GM18867 (cell line): ENCODE measurements at regions not wholly inside any gene's neighbourhood (a gene's known extent, or its start where the extent isn't known, plus 50 kb on each side); places are given as distances from the start of the nearest gene placed in this dataset.

Experiments used
- ATAC-seq: cut with Tn5 transposase; IDR thresholded peaks from one replicate; pipeline ENCODE4 v1.9.1; 2021; ENCODE audit warnings: mild to moderate bottlenecking, moderate library complexity; ENCODE audit not compliant: unreplicated experiment

DNA sequence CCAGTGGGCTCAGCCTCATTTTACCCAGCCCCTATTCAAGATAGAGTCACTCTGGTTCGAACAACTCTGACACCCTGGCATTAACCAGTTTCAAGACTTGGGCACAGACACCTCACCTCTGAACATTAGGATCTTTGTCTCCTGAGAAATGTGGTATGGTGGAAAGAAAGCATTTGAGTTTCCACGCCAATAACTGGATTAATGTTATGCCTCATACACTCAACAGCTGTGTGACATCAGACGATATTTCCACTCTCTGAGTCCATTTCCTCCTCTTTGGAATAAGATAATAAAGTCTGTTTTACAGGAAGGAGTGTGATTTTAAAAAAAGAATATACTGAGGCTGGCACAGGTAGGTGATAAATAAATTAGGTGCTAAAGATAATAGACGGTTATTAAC is 121.3 kb upstream of the CHL1 start:
- no peak for ATAC-seq

DNA sequence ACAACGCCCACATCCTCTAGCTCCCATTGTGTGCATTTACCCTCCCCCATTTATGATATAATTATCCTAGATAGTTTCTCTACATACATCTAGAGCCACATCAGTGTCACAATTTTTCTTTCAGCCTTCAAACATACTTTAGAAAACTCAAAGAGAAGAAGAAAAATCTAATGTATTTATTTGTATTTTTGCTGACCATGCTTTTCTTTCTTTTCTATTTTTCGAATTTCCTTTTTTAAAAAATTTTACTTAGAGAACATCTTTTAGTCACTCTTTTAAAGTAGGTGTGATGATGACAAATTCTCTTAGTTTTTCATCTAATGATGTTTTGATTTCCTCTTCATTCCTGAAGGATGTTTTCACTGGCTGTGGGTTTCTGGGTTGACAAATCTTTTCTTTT is 117.0 kb upstream of the CHL1 start:
- ATAC-seq, result no peak

DNA sequence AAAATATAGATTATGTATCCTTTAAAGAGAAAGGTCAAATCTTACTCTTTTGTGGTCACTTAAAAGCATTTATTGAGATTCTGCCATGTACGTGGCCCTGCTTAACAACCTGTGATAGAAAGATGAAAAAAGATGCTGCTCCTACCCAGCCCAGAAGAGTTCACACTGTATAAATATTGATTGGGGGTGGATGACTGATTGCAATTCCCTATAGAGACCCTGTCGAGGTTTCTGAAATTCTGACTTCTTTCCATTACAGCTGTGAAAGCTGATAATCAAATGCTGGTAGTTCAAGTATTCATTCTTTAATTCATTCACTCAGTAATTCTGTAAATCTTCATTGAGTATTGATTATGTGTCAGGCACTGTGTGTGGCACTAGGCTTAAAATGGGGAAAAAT is 114.1 kb upstream of the CHL1 start:
- ATAC-seq, result no peak

DNA sequence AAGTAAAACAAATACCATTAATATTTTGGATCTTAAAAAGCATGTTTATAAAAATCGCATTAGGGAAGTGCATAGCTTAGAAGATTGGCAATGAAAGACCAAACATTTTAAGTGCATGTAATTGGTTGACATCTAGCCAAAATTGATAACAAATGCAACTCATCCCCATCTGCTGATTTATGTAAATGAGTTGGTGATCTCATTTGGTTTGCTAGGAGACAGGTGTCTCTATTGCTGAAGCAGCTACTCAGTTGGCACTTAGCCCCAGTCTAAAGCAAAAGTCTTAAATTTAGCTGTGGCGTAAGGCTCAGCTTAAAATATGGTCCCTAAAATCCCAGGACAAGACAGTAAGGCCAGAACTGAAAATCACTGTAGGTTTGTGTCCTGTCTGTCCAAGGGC is 113.5 kb upstream of the CHL1 start:
- no peak for ATAC-seq

DNA sequence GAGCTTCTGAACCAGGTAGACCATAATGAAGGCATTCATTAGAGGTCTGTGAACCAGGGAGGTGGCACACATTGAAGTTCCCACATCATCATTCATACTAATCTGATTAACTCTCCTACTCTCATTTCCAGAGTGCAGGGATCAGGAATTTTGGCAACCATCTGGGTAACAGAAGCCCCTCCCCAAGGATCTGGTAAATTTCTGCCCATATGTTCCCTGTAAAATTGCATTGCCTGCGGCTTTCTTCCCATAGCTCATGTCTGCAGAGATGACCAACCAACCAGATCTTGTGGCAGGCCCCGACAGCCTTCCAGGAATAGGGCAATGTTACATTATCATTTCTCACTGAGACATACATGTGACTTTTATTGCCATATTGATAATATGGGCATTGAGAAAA is 111.4 kb upstream of the CHL1 start:
- ATAC-seq, result no peak

DNA sequence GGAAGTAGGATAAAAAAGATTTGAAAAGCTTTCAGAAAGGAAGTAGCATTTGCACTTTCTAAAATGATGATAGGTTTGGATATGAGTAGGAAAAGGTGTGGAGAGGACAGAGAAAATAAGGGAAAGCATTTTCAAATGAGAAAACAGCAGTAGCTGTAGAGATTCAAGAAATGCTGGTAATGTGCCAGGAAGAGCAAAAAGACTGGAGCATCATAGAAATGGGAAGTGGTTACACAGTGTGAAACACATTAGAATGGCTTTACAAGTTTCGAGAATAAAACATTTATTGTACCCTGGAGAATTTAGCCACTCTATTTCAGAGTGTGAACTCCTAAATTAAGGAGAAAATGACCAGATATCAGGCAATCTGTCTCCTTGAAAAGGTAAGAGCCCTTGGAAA is 108.3 kb upstream of the CHL1 start:
- ATAC-seq, result no peak

DNA sequence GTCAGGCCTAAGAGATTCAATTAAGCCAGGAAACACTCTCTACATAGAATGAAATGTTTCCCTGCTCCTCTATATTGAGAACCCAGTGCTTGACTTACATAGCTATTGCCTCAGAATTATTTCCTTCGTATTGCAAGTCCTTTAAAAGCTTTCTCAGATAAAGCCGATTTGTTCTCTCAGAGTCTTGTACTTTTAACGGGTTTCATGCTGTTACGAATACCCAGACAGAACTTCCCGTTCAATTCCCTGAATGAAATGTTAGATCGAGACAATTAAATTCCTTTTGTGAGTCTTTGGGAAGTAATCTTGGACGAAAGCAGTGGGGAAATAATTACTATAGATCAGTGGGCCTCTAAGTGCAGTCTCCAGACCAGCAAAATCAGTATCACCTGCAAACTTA is 102.8 kb upstream of the CHL1 start:
- ATAC-seq, result no peak

DNA sequence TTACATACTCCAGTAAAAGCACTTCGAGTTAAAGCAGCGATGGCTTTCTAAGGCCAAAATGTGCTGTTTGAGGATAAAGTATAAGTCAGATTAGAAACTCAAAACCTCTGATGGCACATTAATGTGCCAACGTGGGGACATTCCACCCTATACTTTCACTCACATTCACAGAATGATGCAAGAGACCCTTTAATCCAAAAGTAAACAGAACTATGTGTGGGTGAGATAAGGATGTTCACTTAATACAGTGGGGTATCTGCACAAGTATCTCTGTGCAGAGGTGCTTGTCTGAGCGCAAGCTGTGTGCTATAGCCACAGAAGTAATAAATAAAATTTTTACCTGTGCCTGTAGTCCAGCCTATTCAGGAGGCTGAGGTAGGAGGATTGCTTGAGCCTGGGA is 100.3 kb upstream of the CHL1 start:
- ATAC-seq, result no peak

DNA sequence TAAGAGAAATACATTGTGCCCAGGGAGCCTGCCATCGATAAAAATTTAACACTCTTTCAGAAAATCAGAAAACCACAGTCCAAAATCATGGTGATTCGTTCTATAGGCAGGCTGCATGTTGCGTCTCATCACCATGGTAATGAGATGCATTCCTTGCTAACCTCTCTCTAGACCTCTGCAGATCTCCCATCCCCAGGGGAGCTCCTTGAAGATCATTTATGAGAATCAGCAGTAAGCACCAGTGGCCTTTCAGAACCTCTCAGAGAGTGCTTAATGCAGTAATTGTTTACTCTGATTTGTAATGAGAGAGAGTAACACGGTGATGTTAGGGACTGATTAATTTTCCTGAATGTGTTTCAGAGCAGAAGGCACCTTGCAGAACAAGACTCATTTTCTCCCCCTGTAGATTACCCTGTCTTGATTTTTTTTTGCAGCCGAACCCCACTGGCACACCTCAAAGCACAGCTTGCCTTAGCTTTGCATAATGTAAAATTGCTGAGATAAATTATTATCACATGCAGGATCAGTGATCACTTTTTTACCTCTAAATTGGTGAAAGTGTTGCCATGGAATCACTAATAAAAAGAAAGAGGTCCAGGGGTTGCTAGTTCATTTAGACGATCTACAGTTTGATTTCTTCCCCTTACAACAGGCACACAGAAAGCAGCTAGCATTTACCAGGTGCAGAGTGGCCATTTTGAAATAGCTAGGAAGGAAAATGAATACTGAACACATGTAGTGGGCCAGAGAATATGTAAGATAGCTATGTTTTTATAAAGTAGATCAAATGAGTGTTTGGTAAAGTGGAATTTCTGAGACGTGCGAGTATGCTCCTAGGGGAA is 98.9 kb upstream of the CHL1 start:
- ATAC-seq, result no peak

DNA sequence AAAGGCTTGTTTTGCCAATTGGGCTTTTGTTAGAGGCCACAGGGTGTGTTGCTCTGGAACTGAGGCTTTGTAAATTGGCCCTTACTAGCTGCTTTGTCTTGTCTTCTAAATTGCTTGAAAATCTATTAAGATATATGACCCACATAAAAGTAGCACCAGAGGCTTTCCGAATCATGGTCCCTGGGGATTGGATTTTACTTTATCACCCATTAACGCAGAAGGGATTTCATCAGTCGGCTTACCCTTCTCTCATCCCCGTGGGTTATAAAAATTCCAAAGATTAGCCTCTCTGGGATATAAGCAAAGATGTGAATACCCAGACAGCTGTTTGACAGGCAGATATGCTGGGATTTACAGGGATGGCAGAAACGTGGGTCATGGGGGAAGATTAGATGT is 98.3 kb upstream of the CHL1 start:
- no peak for ATAC-seq

DNA sequence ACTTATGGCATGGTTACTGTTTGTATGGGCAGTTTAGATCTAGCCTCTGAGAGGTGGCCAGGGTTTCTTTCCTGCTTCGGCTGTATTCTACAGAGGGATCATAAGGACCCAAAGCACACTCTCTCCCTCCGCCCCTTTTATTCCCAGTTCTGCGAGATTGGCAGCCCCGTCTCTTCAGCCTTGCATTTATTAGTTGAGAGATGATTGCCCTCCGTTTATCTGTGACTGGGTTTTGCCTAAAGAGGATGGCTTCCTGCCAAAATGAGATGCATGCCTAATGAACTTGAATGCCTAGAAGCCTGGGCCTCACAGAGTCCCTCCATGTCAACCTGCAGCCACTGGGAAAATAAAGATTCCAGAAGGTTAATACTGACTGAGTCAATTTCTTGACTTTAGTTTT is 97.1 kb upstream of the CHL1 start:
- ATAC-seq, result no peak

DNA sequence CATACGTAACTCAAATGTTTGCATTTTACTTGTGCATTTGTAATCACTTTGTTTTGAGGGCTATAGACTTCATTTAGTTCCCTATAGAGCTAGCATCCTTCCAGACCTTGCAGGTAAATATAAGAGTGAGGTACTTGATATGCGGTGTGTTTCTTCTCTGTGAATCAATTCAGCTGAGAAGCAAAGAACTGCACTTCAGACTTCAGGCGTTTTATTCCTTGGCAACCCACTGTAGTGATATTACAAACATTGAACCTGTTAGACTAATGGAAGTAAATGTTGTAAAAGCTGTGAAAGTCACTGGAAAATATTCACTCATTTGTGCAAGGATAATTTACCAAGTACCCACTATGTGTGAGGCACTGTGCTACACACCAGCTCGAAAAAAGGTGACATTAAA is 94.1 kb upstream of the CHL1 start:
- no peak for ATAC-seq

DNA sequence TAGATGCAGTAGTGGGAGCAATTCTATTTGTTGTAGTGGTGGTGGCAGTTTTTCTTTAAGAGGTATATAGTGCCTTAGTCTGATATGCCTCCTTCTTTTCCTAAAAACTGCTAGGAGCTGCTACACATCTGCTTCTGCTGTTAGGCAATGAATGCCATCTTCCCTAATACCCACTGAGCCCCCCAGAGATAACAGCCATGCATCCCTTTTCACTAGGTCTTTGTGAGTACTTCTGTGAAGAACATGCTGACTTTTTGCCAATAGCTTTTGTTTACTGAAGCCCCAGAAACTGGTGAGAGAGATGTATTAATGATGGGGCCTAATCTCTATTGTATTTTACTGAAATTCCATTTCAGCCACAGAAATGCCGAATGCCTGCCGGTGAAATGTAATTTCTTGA is 92.6 kb upstream of the CHL1 start:
- no peak for ATAC-seq

DNA sequence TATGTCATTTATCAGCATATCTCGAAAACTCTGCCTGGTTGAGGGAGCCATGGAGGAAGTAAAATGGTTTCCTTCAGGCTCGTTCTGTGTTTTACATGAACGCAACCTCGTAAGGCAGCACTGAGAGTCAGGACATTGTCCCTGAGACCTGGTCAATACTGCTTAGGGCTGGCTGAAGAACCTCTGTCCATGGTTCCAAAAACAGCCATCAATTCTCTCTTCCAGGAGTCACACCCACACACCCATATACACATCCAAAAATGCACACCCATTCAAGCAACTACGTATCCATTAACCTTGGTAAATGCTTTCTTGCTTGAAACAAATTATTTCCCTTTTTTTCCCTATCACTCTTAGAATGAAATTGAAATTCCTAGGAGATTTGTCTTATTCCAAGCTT is 91.0 kb upstream of the CHL1 start:
- ATAC-seq, result no peak

DNA sequence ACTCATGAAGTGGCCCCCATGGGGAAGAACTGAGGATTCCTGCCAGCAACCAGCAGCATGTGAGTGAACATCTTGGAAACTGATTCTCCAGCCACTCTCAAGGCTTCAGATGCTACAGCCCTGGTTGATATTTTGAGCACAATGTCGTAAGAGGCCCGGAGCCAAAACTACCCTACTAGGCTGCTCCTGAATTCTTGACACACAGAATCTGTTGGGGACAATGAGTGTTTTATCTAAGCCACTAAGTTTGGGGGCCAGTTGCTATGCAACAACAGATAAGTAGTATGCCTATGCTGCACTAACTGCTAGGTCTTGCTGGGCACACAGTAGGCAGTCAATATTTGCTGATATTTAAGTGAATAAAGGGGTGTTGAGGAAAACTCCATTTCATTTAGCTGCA is 89.9 kb upstream of the CHL1 start:
- ATAC-seq, result no peak

DNA sequence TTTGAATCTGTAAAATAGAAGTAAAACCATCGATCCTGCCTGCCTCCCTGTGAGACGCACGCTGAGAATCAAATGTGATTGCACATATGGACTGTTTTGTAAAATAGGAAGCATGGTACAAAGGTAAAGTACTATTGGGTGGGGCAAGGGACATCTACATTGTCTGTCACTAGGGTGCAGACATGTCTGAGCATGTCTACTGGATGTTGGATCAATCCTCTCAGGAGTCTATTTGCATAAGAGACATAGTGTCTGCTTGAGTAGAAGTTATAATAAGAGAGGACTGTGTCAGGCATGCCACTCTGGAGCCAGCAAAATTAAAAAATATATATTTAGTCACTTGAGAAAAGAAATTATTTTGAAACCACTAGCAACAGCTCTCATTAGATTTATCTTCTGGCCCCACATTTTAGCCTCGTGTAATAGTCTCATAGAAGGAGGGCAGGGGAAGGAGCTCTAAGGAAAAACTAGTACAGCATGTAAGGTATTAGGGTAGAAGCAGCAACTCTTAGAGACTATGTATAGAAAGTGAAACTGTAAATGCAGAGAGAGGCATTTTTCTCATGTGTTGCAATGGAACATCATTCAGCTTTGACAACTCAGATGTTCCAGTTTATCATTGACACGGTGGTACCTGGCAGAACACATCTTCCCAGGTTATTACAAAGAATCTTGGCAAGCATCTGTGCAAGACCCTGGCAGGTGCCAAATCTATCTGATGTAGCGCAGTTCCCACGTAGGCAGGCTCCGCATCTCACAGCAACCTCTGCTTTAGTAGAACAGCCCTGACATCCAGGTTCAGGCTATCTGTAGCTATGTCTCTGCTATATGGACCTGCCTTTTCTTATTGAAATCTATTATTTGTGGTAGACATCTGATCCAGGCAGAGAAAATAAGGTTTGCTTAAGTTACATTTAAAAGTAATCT is 85.2 kb upstream of the CHL1 start:
- ATAC-seq, result peak; percentile 85

DNA sequence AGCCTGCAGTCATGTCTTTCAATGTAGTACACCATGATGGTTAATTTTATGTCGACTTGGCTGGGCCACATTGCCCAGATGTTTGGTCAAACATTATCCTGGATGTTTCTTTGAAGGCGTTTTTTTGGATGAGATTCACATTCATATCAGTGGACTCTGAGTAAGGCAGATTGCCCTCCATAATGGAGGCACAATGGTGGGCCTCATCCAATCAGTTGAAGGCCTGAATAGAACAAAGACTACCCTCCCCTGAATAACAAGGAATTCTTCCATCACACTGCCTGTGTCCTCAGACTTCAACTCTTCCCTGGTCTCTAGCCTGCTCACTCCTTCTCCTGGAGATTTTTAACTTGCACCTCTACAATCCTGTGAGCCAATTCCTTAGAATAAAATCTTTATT is 83.8 kb upstream of the CHL1 start:
- no peak for ATAC-seq

DNA sequence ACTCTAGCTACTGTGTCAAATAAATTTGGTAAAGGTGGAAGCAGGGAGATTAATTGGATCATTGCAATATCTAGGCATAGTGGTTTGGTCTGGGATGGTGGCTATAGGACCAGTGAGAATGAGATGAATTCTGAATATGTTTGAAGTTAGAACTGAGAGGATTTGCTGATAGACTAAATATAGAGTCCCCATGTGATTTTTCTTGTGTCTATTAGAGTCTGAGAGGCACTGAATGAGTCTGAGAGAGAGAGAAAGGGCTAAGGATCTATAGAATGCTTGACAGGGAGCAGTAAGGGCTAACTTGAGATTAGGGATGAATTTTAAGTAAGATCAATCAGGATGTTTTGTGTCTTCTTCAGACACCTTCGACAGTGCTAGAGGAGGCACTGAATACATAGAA is 77.9 kb upstream of the CHL1 start:
- ATAC-seq, result no peak

DNA sequence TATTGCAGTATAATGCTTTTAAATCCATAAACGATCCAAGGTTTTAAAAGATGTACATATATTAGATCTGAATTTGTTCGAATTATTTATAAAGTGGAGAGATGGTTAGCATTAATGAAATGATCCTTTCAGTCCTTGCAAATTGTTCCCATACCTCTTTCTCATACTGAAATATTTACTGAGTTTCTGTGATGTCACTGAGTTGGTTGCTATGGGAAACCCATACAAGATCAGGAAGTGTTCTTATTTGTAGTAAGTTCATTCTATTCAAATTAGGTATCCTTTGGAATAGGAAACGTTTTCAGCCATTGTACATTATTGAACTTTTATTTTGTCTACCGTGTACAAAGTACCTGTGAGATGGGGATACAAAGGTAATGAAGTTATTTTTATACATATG is 73.2 kb upstream of the CHL1 start:
- no peak for ATAC-seq

DNA sequence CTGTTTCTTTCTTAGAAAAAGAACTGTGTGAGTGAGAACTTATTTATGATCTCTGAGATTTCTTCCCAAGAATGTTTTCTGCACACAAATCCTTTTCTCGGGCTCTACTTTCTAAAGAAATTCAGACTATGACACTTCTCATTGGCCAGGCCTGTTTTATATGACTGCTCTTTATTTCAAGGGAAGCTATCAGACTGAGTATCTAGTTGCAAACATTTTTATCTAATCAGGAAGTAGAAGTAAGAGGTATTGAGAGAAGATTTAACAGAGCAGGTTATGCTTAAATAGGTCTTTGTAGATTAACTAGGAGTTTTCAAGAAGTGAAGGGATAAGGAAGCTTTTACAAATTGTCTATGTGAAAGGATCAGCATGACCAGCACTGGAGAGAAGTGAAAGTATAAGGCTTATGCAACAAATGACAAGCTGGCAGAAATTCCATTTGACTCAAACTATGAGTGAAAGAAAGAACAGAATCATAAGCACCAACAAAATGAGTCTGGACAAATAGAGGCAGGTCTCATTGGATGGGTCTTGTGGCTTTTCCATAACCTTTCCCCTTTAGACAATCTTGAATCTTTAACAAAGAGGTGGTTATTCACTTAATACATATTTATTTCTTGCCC is 71.9 kb upstream of the CHL1 start:
- ATAC-seq, result peak; percentile 45

DNA sequence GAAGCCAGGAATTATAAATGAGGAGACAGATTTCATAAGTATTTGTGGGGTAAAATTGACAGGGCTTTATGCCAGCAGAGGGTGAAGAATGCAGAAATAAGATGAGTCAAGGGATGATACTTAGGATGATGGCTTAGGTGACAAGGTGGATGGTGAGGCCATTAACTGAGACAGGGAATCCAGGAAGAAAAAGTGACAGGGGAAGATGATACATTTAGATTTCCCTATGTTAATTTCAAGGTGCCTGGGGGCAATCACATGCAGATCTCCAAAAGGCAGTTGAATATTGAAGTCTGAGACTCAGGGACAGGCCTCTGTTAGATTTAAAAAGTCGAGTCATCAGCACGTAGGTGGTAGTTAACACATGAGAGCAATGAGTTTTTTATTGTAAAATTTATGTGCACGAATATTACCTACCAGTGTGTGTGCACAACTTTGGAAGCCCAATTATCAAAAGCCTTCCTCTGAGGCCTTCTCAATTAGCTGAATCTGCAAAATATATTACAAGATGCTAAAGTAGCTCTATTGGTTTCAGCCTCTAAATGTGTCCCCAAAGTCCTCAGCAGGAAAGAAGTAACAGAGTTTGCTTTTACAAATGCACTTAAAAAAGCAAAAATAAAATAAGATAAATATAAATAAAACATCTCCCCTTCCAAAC is 67.9 kb upstream of the CHL1 start:
- no peak for ATAC-seq
